Spleen (tissue), 7 donors: ENCODE measurements at regions not wholly inside any gene's neighbourhood (a gene's known extent, or its start where the extent isn't known, plus 50 kb on each side); places are given as distances from the start of the nearest gene placed in this dataset.

Experiments used
- POLR2A ChIP-seq, 3 donors: fragments of 450-650 bp; IDR thresholded peaks; one replicate each; pipeline ENCODE4 v1.5.1; 2017; ENCODE audit warnings: antibody characterized with exemption in 3 of 3, mild to moderate bottlenecking in 1 of 3
- TF ChIP-seq, protein P1 (sequence below), 11 experiments: fragments of 200-600 bp in 7 of 11; fragments of 450-650 bp in 4 of 11; sonication (generic) in 4 of 11; IDR thresholded peaks in 8 of 11; conservative IDR thresholded peaks in 3 of 11; 1 replicate in 7 of 11; 2 replicates in 4 of 11; pipeline versions ENCODE4 v1.4.0 to v1.8.0; 2016 to 2021; ENCODE audit warnings: antibody characterized with exemption in 11 of 11, inconsistent platforms in 4 of 11, mild to moderate bottlenecking in 1 of 11
- donor health status: DM: no; HTN: no; CAD: no; lungs with moderate emphysema.
- donor health status: DM: no; HTN: no; CAD: no.
- donor health status: DM: no; HTN: no; CAD: no.

DNA sequence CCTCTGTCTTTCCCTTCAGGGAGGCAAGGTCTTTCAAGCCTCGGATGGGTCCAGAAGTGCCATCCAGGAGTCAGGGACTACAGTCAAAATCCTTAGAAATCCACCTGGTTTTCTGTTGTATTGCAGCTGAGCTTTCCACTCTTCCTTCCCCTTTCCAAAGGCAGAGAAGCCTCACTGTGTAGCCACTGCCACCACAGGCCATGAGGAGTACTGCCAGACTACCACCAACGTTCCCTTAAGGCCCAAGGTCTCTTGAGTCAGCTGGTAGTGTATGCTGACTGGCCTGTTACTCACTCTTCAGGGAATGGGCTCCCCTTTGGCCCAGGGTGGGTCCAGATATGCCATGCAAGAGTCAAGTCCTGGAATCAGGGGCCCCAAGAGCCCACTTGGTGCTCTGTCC, 1454.1 kb downstream of the PCDH19 start:
- TF ChIP-seq, protein P1, sequence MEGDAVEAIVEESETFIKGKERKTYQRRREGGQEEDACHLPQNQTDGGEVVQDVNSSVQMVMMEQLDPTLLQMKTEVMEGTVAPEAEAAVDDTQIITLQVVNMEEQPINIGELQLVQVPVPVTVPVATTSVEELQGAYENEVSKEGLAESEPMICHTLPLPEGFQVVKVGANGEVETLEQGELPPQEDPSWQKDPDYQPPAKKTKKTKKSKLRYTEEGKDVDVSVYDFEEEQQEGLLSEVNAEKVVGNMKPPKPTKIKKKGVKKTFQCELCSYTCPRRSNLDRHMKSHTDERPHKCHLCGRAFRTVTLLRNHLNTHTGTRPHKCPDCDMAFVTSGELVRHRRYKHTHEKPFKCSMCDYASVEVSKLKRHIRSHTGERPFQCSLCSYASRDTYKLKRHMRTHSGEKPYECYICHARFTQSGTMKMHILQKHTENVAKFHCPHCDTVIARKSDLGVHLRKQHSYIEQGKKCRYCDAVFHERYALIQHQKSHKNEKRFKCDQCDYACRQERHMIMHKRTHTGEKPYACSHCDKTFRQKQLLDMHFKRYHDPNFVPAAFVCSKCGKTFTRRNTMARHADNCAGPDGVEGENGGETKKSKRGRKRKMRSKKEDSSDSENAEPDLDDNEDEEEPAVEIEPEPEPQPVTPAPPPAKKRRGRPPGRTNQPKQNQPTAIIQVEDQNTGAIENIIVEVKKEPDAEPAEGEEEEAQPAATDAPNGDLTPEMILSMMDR (IDR thresholded peaks at IDR 0.05 in 8 of 11, conservative IDR thresholded peaks at IDR 0.05 in 3 of 11): no peak
- no peak for TF ChIP-seq POLR2A (IDR thresholded peaks at IDR 0.05)
